ENCODE measurements at regions not wholly inside any gene's neighbourhood (a gene's known extent, or its start where the extent isn't known, plus 50 kb on each side); places are given as distances from the start of the nearest gene placed in this dataset.

DNA sequence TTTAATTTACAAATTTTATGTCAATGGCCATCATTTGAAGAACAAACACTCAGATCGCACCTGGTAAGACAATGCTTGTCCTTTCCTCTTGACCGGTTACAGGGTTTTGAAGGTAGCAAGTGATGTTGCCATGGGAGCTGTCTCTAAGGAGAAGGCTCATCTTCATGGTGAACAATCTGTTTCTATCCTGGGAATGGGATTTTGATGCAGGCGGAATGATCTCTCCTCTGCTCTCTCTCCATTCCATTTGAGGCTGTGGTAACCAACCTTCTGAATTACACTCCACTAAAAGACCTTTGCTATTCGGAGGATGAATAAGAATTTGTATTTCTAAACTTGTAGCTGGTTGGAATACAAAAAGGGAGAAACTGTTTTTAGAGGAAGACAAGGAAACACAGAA lies 57.9 kb upstream of the SLC5A9 start:
- DNase-seq: no peak

GRCh38 chr1:48160486-48161132 lies 61.9 kb upstream of the SLC5A9 start:
- no peak for DNase-seq

DNA sequence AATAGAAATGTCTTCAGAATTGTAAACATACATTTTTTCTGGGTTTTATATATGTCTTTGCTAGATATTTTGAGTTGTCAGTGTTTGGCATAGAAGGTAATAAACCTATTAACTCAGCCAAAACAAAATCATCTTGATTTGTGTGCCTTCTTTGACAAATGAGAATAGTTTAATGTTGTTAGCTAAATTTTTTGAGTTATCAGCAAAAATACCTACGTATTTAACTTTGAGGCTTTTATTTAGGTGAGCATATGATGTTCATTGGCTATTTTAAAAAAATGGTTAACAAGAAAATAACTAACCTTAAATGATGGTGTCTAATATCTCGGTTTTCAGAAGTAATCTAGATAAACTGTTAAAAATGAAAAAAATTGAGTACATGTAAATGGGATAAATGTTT lies 83.2 kb upstream of the SLC5A9 start:
- DNase-seq: no peak

GRCh38 chr1:48127735-48128685 lies 94.5 kb upstream of the SLC5A9 start:
- no peak for DNase-seq

- no peak for DNase-seq
These were observed 98.9 kb upstream of the SLC5A9 start for GRCh38 chr1:48123647-48124046.

- no peak for DNase-seq
These were observed 100.6 kb upstream of the SLC5A9 start for GRCh38 chr1:48121955-48122354.

- peak; percentile 4 for DNase-seq
These were observed 101.9 kb upstream of the SLC5A9 start for GRCh38 chr1:48120621-48121020.

GRCh38 chr1:48115835-48116234 lies 106.7 kb upstream of the SLC5A9 start:
- no peak for DNase-seq

DNA sequence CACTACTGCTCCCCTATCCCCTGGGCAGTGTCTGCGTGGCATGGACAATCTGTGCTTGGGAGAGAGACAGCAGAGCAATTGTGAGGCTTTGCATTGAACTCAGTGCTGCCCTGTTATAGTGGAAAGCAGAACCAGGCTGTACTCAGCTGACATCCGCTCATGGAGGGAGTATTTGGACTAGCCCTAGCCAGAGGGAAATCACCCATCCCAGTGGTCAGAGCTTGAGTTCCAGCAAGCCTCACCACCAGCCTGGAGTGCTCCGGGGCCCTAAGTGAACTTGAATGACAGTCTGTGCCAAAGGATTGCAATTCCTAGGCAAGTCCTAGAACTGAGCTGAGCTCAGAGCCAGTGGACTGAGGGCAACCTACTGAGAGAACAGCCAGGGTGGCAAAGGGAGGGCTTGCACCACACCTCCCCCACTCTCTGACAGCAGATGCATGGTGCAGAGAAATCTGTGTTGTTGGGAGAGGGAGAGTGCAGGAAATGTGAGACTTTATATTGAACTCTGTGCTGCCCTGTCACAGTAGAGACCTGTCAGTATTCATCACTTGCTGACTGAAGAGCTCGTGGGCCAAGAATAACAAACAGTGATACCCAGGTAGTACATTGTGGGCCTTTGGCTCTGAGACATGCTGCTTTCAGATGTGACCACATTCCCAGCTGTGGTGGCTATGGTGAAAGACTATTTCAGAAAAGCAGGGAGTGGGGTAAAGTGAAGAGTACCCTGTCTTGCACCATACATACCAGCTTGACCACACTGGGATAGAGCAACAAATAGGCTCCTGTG lies 107.7 kb upstream of the SLC5A9 start:
- no peak for DNase-seq

GRCh38 chr1:48109390-48110013 lies 112.3 kb upstream of the TRABD2B start:
- DNase-seq: peak; percentile 13

- peak; percentile 6 for DNase-seq
These were observed 110.3 kb upstream of the TRABD2B start for GRCh38 chr1:48107516-48107915.

- DNase-seq: no peak
These were observed 108.9 kb upstream of the TRABD2B start for GRCh38 chr1:48106049-48106448.

- DNase-seq: no peak
These were observed 108.0 kb upstream of the TRABD2B start for GRCh38 chr1:48105165-48105564.

GRCh38 chr1:48103495-48103894 lies 106.3 kb upstream of the TRABD2B start:
- no peak for DNase-seq

DNA sequence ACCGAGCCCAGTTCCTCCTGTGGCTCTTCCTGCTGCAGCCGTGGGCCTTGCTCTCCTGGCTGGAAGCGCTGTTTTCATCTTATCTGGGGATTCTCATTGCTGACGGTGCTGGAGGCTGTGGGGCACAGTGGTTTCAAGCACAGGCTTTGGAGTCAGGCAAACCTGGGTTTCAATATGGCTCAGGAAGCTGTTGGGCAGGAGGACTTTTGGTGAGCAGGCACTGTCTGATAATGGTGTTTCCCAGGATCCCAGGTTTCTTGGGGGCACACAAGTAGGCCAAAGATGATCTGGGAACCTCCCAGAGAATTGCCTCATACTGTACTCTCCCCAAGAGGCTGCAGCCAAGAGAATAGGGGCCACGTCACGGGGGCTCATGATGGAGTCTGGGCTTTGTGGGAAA lies 105.6 kb upstream of the TRABD2B start:
- no peak for DNase-seq

DNA sequence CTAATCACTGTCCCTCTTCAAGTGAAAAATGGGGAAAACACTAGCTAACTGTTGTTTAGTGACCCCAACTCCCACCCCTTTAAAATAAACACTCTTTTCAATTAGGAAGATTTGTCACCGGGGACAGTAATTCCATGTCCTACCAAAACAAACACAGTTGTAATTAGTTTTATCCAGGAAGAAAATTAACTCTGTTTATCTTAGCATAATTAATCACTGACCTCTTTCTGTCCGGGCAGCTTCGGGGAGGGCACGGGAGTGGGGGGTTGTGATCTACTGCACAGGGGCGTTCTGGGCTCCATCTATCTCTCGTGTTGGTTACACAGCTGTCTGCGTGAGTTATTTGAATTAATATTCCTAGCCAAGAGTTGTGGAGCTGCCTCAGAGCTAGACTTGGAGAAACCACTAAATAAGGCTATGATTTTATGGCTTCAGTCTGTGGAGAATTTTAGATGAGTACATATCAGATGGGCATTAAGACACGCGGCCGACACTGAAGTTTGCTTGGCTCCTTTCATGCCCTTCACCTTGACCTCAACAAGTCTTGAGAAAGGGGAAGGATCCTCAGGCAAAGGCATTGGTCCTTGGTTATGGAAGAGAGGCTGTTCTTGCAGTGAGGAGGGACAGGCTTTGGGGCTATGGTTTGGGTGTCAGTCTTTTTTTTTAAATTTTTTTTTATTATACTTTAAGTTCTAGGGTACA lies 102.0 kb upstream of the TRABD2B start:
- DNase-seq: no peak

- DNase-seq: no peak
These were observed 96.7 kb upstream of the TRABD2B start for GRCh38 chr1:48093696-48094528.

- DNase-seq: no peak
These were observed 96.0 kb upstream of the TRABD2B start for GRCh38 chr1:48093147-48093546.

DNA sequence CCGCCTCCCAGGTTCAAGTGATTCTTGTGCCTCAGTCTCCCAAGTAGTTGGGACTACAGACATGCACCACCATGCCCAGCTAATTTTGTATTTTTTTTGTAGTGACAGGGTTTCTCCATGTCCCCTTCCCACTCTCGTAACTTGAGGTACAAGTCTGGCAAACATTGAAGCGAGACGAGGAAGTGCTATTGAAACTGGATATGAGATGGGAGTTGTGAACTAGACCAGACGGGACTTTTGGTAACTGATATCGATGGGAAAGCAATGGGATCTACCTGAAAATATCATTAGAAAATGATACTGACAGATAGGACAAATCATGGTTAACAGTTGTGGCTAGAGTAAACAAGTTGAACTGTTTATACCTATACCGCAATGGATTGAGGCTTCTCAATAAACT lies 95.2 kb upstream of the TRABD2B start:
- no peak for DNase-seq

GRCh38 chr1:48089356-48089891 lies 92.2 kb upstream of the TRABD2B start:
- no peak for DNase-seq

GRCh38 chr1:48084826-48085225 lies 87.6 kb upstream of the TRABD2B start:
- DNase-seq: no peak
